ENCODE measurements at regions not wholly inside any gene's neighbourhood (a gene's known extent, or its start where the extent isn't known, plus 50 kb on each side); places are given as distances from the start of the nearest gene placed in this dataset.

- Mint-ChIP-seq H3K4me1 (ENCODE audit: low read depth, unreplicated experiment) (peaks cover 14% of the 10 kb centered on the region), H3K27me3 (ENCODE audit: low read depth, unreplicated experiment) (peaks cover 31% of the 10 kb centered on the region), H3K9me3 (ENCODE audit: unreplicated experiment) (peaks cover 1% of the 10 kb centered on the region), H3K36me3 (ENCODE audit: low read depth, unreplicated experiment) (no peaks in the 10 kb centered on the region), H3K4me3 (ENCODE audit: unreplicated experiment) (no peak overlapping the region), H3K27ac (ENCODE audit: unreplicated experiment) (no peak overlapping the region)
- FAIRE-seq (no peak), DNase-seq (ENCODE audit: low read depth) (no peak)
- Histone ChIP-seq H3K79me2 (ENCODE audit: insufficient read depth, low read length) (no peaks in the 10 kb centered on the region), H4K20me1 (ENCODE audit: insufficient read depth, low read length) (no peaks in the 10 kb centered on the region), H3K27ac (ENCODE audit: low read depth, low read length) (no peak overlapping the region), H3K4me1 (ENCODE audit: insufficient read depth, low read length) (peaks cover 5% of the 10 kb centered on the region), H3K4me2 (ENCODE audit: low read length) (no peak overlapping the region), H3K27me3 (ENCODE audit: insufficient read depth, low read length) (peaks cover 4% of the 10 kb centered on the region), H3K4me3 (ENCODE audit: insufficient read depth, low read depth, low read length) (no peak overlapping the region), H3K9me3 (ENCODE audit: insufficient read depth, low read depth, low read length) (no peaks in the 10 kb centered on the region), H2AFZ (ENCODE audit: low read depth, low read length) (no peak overlapping the region), H3K9ac (ENCODE audit: low read length) (no peak overlapping the region), H3K36me3 (ENCODE audit: insufficient read depth, low read length) (no peaks in the 10 kb centered on the region)
- TF ChIP-seq EZH2 (IDR thresholded peaks at IDR 0.05; ENCODE audit: insufficient read depth, low read length), result no peak
- TF ChIP-seq CTCF (IDR thresholded peaks at IDR 0.05; ENCODE audit: insufficient read depth, low read depth, low read length), result no peak
Measured at GRCh38 chr15:98596885-98597392, 51.4 kb upstream of the IGF1R start.

GRCh38 chr15:98597666-98598065 lies 50.7 kb upstream of the IGF1R start:
- H3K27me3 ChIP-seq (ENCODE audit: insufficient read depth, low read length), result peaks cover 4% of the 10 kb centered on the region
- H3K36me3 ChIP-seq (ENCODE audit: insufficient read depth, low read length), result no peaks in the 10 kb centered on the region
- H3K27ac ChIP-seq (ENCODE audit: low read depth, low read length), result no peak overlapping the region
- no peak overlapping the region for H3K9ac ChIP-seq (ENCODE audit: low read length)
- H2AFZ ChIP-seq (ENCODE audit: low read depth, low read length), result no peak overlapping the region
- no peak overlapping the region for H3K27ac Mint-ChIP-seq (ENCODE audit: unreplicated experiment)
- H3K9me3 ChIP-seq (ENCODE audit: insufficient read depth, low read depth, low read length), result no peaks in the 10 kb centered on the region
- H3K4me2 ChIP-seq (ENCODE audit: low read length), result no peak overlapping the region
- no peaks in the 10 kb centered on the region for H3K36me3 Mint-ChIP-seq (ENCODE audit: low read depth, unreplicated experiment)
- peaks cover 14% of the 10 kb centered on the region for H3K4me1 Mint-ChIP-seq (ENCODE audit: low read depth, unreplicated experiment)
- H3K9me3 Mint-ChIP-seq (ENCODE audit: unreplicated experiment), result peaks cover 1% of the 10 kb centered on the region
- DNase-seq (ENCODE audit: low read depth) (no peak), FAIRE-seq (no peak)
- H3K27me3 Mint-ChIP-seq (ENCODE audit: low read depth, unreplicated experiment), result peaks cover 28% of the 10 kb centered on the region
- no peaks in the 10 kb centered on the region for H4K20me1 ChIP-seq (ENCODE audit: insufficient read depth, low read length)
- peaks cover 5% of the 10 kb centered on the region for H3K4me1 ChIP-seq (ENCODE audit: insufficient read depth, low read length)
- H3K4me3 ChIP-seq (ENCODE audit: insufficient read depth, low read depth, low read length), result no peak overlapping the region
- no peaks in the 10 kb centered on the region for H3K79me2 ChIP-seq (ENCODE audit: insufficient read depth, low read length)
- no peak overlapping the region for H3K4me3 Mint-ChIP-seq (ENCODE audit: unreplicated experiment)
- no peak for TF ChIP-seq EZH2 (IDR thresholded peaks at IDR 0.05; ENCODE audit: insufficient read depth, low read length)
- TF ChIP-seq CTCF (IDR thresholded peaks at IDR 0.05; ENCODE audit: insufficient read depth, low read depth, low read length), result no peak
